GM12878 (cell line): ENCODE measurements at regions not wholly inside any gene's neighbourhood (a gene's known extent, or its start where the extent isn't known, plus 50 kb on each side); places are given as distances from the start of the nearest gene placed in this dataset.

ENCODE experiments used
- ATAC-seq: fragments of 200-7000 bp; cut with Tn5 transposase; 3 replicates; pipeline ENCODE4 v1.9.1; 2020; ENCODE audit warnings: mild to moderate bottlenecking, moderate library complexity
- BruUV-seq: library from RNA; stranded (reverse); fragments of 400-500 nt; replicated peaks from 2 replicates; lab custom pipeline; 2021; lab: Mats Ljungman, UMichigan
- CTCF ChIA-PET: fragments of 300-600 bp; sonication (Branson Sonifier 250); formaldehyde crosslinking; extraction: SDS; loops from one replicate; lab custom pipeline; 2021; ENCODE audit warnings: inconsistent platforms; lab: Yijun Ruan, JAX
- POLR2A ChIA-PET: fragments of 350-600 bp; formaldehyde crosslinking; extraction: SDS; loops from one replicate; lab custom pipeline; 2021; ENCODE audit warnings: inconsistent platforms; lab: Charles Lee
- RAD21 ChIA-PET: fragments of 300-600 bp; sonication (Branson Sonifier 250); formaldehyde crosslinking; loops from one replicate; lab custom pipeline; 2023; ENCODE audit warnings: antibody characterized with exemption; ENCODE audit not compliant: unreplicated experiment; lab: Charles Lee
- SMC1A ChIA-PET: fragments of 300-600 bp; sonication (Branson Sonifier 250); formaldehyde crosslinking; loops from one replicate; lab custom pipeline; 2023; ENCODE audit not compliant: unreplicated experiment, uncharacterized antibody; lab: Charles Lee
- DNase-seq: peaks from one replicate; pipeline ENCODE4 v3.0.0-alpha.2; 2011; ENCODE audit warnings: low read depth, low spot score
- FAIRE-seq: peaks from 3 replicates; lab custom pipeline; 2011; peaks lifted over from hg19 to GRCh38; lab: Jason Lieb, UNC
- H2AFZ ChIP-seq: 2 replicates; pipeline ENCODE4 v1.6.0; 2011; ENCODE audit warnings: low read depth, low read length, control low read depth; ENCODE audit not compliant: control insufficient read depth
- H3K27ac ChIP-seq: 2 replicates; pipeline ENCODE4 v1.5.1; 2011; ENCODE audit warnings: control low read depth; ENCODE audit not compliant: control insufficient read depth, insufficient read depth
- H3K27me3 ChIP-seq, 2 experiments: replicated peaks in 1 of 2; 2 replicates each; pipeline versions ENCODE4 v1.6.0 to v1.6.1; 2011; ENCODE audit warnings: low read length in 1 of 2; ENCODE audit not compliant: control insufficient read depth in 2 of 2, insufficient read depth in 2 of 2
- H3K36me3 ChIP-seq, 2 experiments: 2 replicates each; pipeline ENCODE4 v1.5.1; 2011; ENCODE audit warnings: low read length in 1 of 2; ENCODE audit not compliant: control insufficient read depth in 2 of 2, insufficient read depth in 2 of 2
- H3K4me1 ChIP-seq: 2 replicates; pipeline ENCODE4 v1.6.1; 2011; ENCODE audit warnings: mild to moderate bottlenecking, low read length, moderate library complexity, mixed read lengths; ENCODE audit not compliant: control insufficient read depth, insufficient read depth
- H3K4me2 ChIP-seq: 2 replicates; pipeline ENCODE4 v1.6.0; 2011; ENCODE audit warnings: control low read depth; ENCODE audit not compliant: control insufficient read depth, insufficient read depth
- H3K4me3 ChIP-seq: fragments of 200-600 bp; sonication (generic); 2 replicates; pipeline ENCODE4 v1.5.1; 2016
- H3K79me2 ChIP-seq: 2 replicates; pipeline ENCODE4 v1.6.0; 2011; ENCODE audit warnings: low read length; ENCODE audit not compliant: control insufficient read depth, insufficient read depth
- H3K9ac ChIP-seq: 2 replicates; pipeline ENCODE4 v1.8.0; 2011; ENCODE audit warnings: low read length, control low read depth, mixed read lengths; ENCODE audit not compliant: control insufficient read depth, insufficient read depth
- H3K9me3 ChIP-seq: replicated peaks from 3 replicates; pipeline ENCODE4 v1.5.1; 2011; ENCODE audit warnings: mild to moderate bottlenecking, low read length; ENCODE audit not compliant: control insufficient read depth, insufficient read depth
- H4K20me1 ChIP-seq: 2 replicates; pipeline ENCODE4 v1.6.0; 2011; ENCODE audit not compliant: control insufficient read depth, insufficient read depth
- ASH2L ChIP-seq: fragments of 300-600, 200-600 bp; sonication (generic); IDR thresholded peaks from 2 replicates; pipeline ENCODE4 v1.6.1; 2017; ENCODE audit warnings: low read depth, mild to moderate bottlenecking, borderline replicate concordance
- ATF2 ChIP-seq: IDR thresholded peaks from 2 replicates; pipeline ENCODE4 v1.6.1; 2012; ENCODE audit warnings: low read length, inconsistent platforms
- BCLAF1 ChIP-seq: fragments of 450-650 bp; IDR thresholded peaks from 2 replicates; pipeline ENCODE4 v1.6.1; 2017; ENCODE audit warnings: antibody characterized with exemption, mild to moderate bottlenecking, moderate library complexity
- BHLHE40 ChIP-seq, 2 experiments: fragments of 450-650 bp in 1 of 2; IDR thresholded peaks; 2 replicates each; pipeline ENCODE4 v1.6.1; 2011 to 2017; ENCODE audit warnings: low read depth in 2 of 2, borderline replicate concordance in 1 of 2, improper control_type of control experiment in 1 of 2, low read length in 1 of 2, mild to moderate bottlenecking in 1 of 2
- E4F1 ChIP-seq: fragments of 450-650 bp; IDR thresholded peaks from 2 replicates; pipeline ENCODE4 v1.6.1; 2018; ENCODE audit warnings: borderline replicate concordance, mild to moderate bottlenecking; ENCODE audit not compliant: partially characterized antibody
- ETV6 ChIP-seq, 2 experiments: fragments of 450-650 bp in 1 of 2; IDR thresholded peaks in 1 of 2; conservative IDR thresholded peaks in 1 of 2; 2 replicates each; pipeline ENCODE4 v1.6.1; 2014; ENCODE audit warnings: antibody characterized with exemption in 1 of 2, borderline replicate concordance in 1 of 2, low read depth in 1 of 2, mild to moderate bottlenecking in 1 of 2, moderate library complexity in 1 of 2
- PKNOX1 ChIP-seq: fragments of 450-650 bp; IDR thresholded peaks from 2 replicates; pipeline ENCODE4 v1.6.1; 2016; ENCODE audit warnings: mild to moderate bottlenecking
- PML ChIP-seq: IDR thresholded peaks from 2 replicates; pipeline ENCODE4 v1.6.1; 2012; ENCODE audit warnings: low read length, inconsistent platforms
- RCOR1 ChIP-seq: conservative IDR thresholded peaks from 2 replicates; pipeline ENCODE4 v1.6.1; 2012; ENCODE audit warnings: low read depth, low read length, improper control_type of control experiment
- SIN3A ChIP-seq: IDR thresholded peaks from 2 replicates; pipeline ENCODE4 v1.6.1; 2012; ENCODE audit warnings: low read depth, low read length, improper control_type of control experiment
- SUZ12 ChIP-seq: fragments of 200-600 bp; sonication (generic); IDR thresholded peaks from one replicate; pipeline ENCODE4 v1.6.1; 2018; ENCODE audit warnings: antibody characterized with exemption, mild to moderate bottlenecking; ENCODE audit not compliant: unreplicated experiment
- YY1 ChIP-seq: IDR thresholded peaks from 2 replicates; pipeline ENCODE4 v1.6.1; 2011; ENCODE audit warnings: low read depth, mild to moderate bottlenecking, low read length
- ZSCAN29 ChIP-seq: fragments of 450-650 bp; IDR thresholded peaks from 2 replicates; pipeline ENCODE4 v1.6.1; 2017; ENCODE audit warnings: mild to moderate bottlenecking, moderate library complexity
- WGBS: methylation state at CpG from one replicate; pipeline ENCODE4 v1.1.6; 2016; ENCODE audit warnings: low lambda C conversion rate; ENCODE audit not compliant: insufficient replicate concordance, insufficient coverage; ENCODE audit errors: missing lambda C conversion rate; 5-methylcytosine and 5-hydroxymethylcytosine counted together
- in situ Hi-C: fragments of 300-500 bp; cut with MboI; formaldehyde crosslinking; loops from 9 replicates; pipeline ENCODE4 v1.14.3; 2018; ENCODE audit warnings: mixed read lengths
- intact Hi-C: fragments of 100-400 bp; cut with micrococcal nuclease; formaldehyde crosslinking; loops from one replicate; pipeline ENCODE4 v1.14.2; 2022; ENCODE audit not compliant: unreplicated experiment

DNA sequence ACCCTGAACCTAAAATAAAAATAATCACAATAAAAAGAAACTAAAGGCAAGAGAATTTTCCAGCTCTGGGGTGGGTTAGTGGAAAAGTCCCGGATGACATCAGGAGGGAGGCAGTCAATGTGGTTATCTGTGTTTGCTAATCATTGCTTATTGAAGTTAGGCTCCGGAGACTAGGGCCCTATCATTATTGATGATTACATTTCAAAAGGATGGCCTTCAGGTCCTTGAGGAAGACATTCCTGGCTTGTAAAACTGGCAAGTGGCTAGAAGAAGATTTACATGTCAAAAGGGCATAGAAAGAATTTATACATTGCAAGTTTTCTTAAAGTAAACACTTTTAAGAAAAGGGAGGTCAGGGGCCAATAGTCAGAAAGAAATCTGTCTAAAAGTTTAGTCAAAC lies 123.4 kb downstream of the POSTN start (continued):
- TF ChIP-seq SUZ12 (no peak), SIN3A (no peak), ZSCAN29 (no peak), RCOR1 (no peak), E4F1 (no peak), PKNOX1 (no peak), ATF2 (no peak), YY1 (no peak)

- no peaks in the 10 kb centered on the region for H3K9me3 ChIP-seq
- in situ Hi-C loops = no loop called here
- CTCF ChIA-PET = no interaction called here
- no peak overlapping the region for H3K4me2 ChIP-seq
- BruUV-seq = no TSS peak
- intact Hi-C loops = no loop called here
- FAIRE-seq = no peak
- no peak overlapping the region for H3K4me3 ChIP-seq
- no peak overlapping the region for H3K9ac ChIP-seq
- H3K27ac ChIP-seq = no peak overlapping the region
- H3K27me3 ChIP-seq = no peaks in the 10 kb centered on the region
- no peak overlapping the region for H2AFZ ChIP-seq
- RAD21 ChIA-PET = no interaction called here
- no peaks in the 10 kb centered on the region for H3K4me1 ChIP-seq
- H3K79me2 ChIP-seq = no peaks in the 10 kb centered on the region
- SMC1A ChIA-PET = no interaction called here
- no peak for DNase-seq
- no peaks in the 10 kb centered on the region for H3K36me3 ChIP-seq
- no peak for ATAC-seq
- 20% methylated on average over 5 of the region's 5 CpGs for WGBS
- POLR2A ChIA-PET = no interaction called here
- H4K20me1 ChIP-seq = no peaks in the 10 kb centered on the region
- TF ChIP-seq ETV6 (conservative IDR thresholded peaks at IDR 0.05 in 1 of 2, IDR thresholded peaks at IDR 0.05 in 1 of 2; ENCODE audit: borderline replicate concordance in 1 of 2, low read depth in 1 of 2) (no peak), BCLAF1 (no peak), BHLHE40 (IDR thresholded peaks at IDR 0.05; ENCODE audit: borderline replicate concordance in 1 of 2, low read depth in 2 of 2, low read length in 1 of 2) (no peak), ASH2L (no peak), PML (no peak)
These were observed 125.5 kb downstream of the POSTN start for GRCh38 chr13:37473035-37473434.
